ENCODE measurements at regions not wholly inside any gene's neighbourhood (a gene's known extent, or its start where the extent isn't known, plus 50 kb on each side); places are given as distances from the start of the nearest gene placed in this dataset.

GRCh38 chr13:30024125-30024865 lies 173.9 kb upstream of the UBL3 start:
- no peak overlapping the region for H3K4me3 ChIP-seq
- H3K27ac ChIP-seq: no peak overlapping the region
- TF ChIP-seq POLR2A (IDR thresholded peaks at IDR 0.05): no peak
- no peak for TF ChIP-seq POLR2AphosphoS5 (IDR thresholded peaks at IDR 0.05)
- DNase-seq (ENCODE audit: low spot score in 2 of 2): no peak
- H3K27me3 ChIP-seq: no peaks in the 10 kb centered on the region
- no peaks in the 10 kb centered on the region for H3K36me3 ChIP-seq
- H3K9me3 ChIP-seq: no peaks in the 10 kb centered on the region
- intact Hi-C loops (cut with DNase I; ENCODE audit: low total_unique reads): loop anchor here (5.0 kb wide), 1 partner anchor 1002 kb away; no protein-coding TSS in a partner anchor
- no peaks in the 10 kb centered on the region for H3K4me1 ChIP-seq

- Histone ChIP-seq H3K27me3 (no peaks in the 10 kb centered on the region), H3K27ac (no peak overlapping the region), H3K4me1 (no peaks in the 10 kb centered on the region), H3K36me3 (no peaks in the 10 kb centered on the region), H3K4me3 (no peak overlapping the region), H3K9me3 (no peaks in the 10 kb centered on the region)
- intact Hi-C loops (cut with DNase I; ENCODE audit: low total_unique reads): loop anchor here (5.0 kb wide), 1 partner anchor 1001 kb away; no protein-coding TSS in a partner anchor
- TF ChIP-seq POLR2A (IDR thresholded peaks at IDR 0.05): no peak
- TF ChIP-seq CTCF (IDR thresholded peaks at IDR 0.05): no peak
- no peak for TF ChIP-seq POLR2AphosphoS5 (IDR thresholded peaks at IDR 0.05)
- DNase-seq (ENCODE audit: low spot score in 2 of 2): no peak
Observed at GRCh38 chr13:30023196-30023895, 172.9 kb upstream of the UBL3 start.

GRCh38 chr13:30022796-30023195 lies 172.4 kb upstream of the UBL3 start:
- TF ChIP-seq POLR2A (IDR thresholded peaks at IDR 0.05): no peak
- TF ChIP-seq CTCF (IDR thresholded peaks at IDR 0.05): no peak
- TF ChIP-seq POLR2AphosphoS5 (IDR thresholded peaks at IDR 0.05): no peak

GRCh38 chr13:30022256-30022655 lies 171.8 kb upstream of the UBL3 start:
- Histone ChIP-seq H3K4me1 (no peaks in the 10 kb centered on the region), H3K27me3 (no peaks in the 10 kb centered on the region), H3K27ac (no peak overlapping the region), H3K9me3 (no peaks in the 10 kb centered on the region), H3K36me3 (no peaks in the 10 kb centered on the region), H3K4me3 (no peak overlapping the region)
- intact Hi-C loops (cut with DNase I; ENCODE audit: low total_unique reads): loop anchor here (5.0 kb wide), 1 partner anchor 1000 kb away; no protein-coding TSS in a partner anchor
- no peak for TF ChIP-seq POLR2A (IDR thresholded peaks at IDR 0.05)
- TF ChIP-seq POLR2AphosphoS5 (IDR thresholded peaks at IDR 0.05): no peak
- no peak for TF ChIP-seq CTCF (IDR thresholded peaks at IDR 0.05)
- no peak for DNase-seq (ENCODE audit: low spot score in 2 of 2)

More at GRCh38 chr13:30022796-30023195, 172.4 kb upstream of the UBL3 start:
- DNase-seq (ENCODE audit: low spot score in 2 of 2): no peak
- intact Hi-C loops (cut with DNase I; ENCODE audit: low total_unique reads): loop anchor here (5.0 kb wide), 1 partner anchor 1000 kb away; no protein-coding TSS in a partner anchor
- Histone ChIP-seq H3K27me3 (no peaks in the 10 kb centered on the region), H3K4me3 (no peak overlapping the region), H3K27ac (no peak overlapping the region), H3K36me3 (no peaks in the 10 kb centered on the region), H3K4me1 (no peaks in the 10 kb centered on the region), H3K9me3 (no peaks in the 10 kb centered on the region)

GRCh38 chr13:30021611-30022010 lies 171.2 kb upstream of the UBL3 start:
- Histone ChIP-seq H3K36me3 (no peaks in the 10 kb centered on the region), H3K4me1 (no peaks in the 10 kb centered on the region), H3K27ac (no peak overlapping the region), H3K9me3 (no peaks in the 10 kb centered on the region), H3K27me3 (no peaks in the 10 kb centered on the region), H3K4me3 (no peak overlapping the region)
- TF ChIP-seq POLR2A (IDR thresholded peaks at IDR 0.05) (no peak), CTCF (IDR thresholded peaks at IDR 0.05) (no peak), POLR2AphosphoS5 (IDR thresholded peaks at IDR 0.05) (no peak)
- intact Hi-C loops (cut with DNase I; ENCODE audit: low total_unique reads): loop anchor here (5.0 kb wide), 1 partner anchor 999 kb away; no protein-coding TSS in a partner anchor
- no peak for DNase-seq (ENCODE audit: low spot score in 2 of 2)

Measured in breast epithelium (tissue), 4 donors.